Bronchial epithelial cell (primary cell): ENCODE measurements at regions not wholly inside any gene's neighbourhood (a gene's known extent, or its start where the extent isn't known, plus 50 kb on each side); places are given as distances from the start of the nearest gene placed in this dataset.
"Not testable (repeated sequence)": the region's sequence is repeated elsewhere in the genome, so short reads cannot be mapped to it uniquely, and the experiment has no call there.

Experiments
- DNase-seq: peaks from one replicate; pipeline ENCODE4 v3.0.0-alpha.2; 2010; ENCODE audit warnings: low read depth
- FAIRE-seq: peaks from 2 replicates; lab custom pipeline; 2011; peaks lifted over from hg19 to GRCh38; lab: Jason Lieb, UNC
- H3K27me3 ChIP-seq: 2 replicates; pipeline ENCODE4 v1.5.1; 2011; ENCODE audit warnings: low read length; ENCODE audit not compliant: control insufficient read depth, insufficient read depth
- H3K36me3 ChIP-seq: 2 replicates; pipeline ENCODE4 v1.5.1; 2011; ENCODE audit warnings: low read length; ENCODE audit not compliant: control insufficient read depth, insufficient read depth
- H3K4me3 ChIP-seq: 2 replicates; pipeline ENCODE4 v1.5.1; 2011; ENCODE audit warnings: mild to moderate bottlenecking, low read depth, low read length, control low read depth
- CTCF ChIP-seq: IDR thresholded peaks from 2 replicates; pipeline ENCODE4 v1.5.1; 2011; ENCODE audit warnings: mild to moderate bottlenecking, moderate library complexity, low read length, control low read depth, inconsistent platforms; ENCODE audit not compliant: insufficient read depth, severe bottlenecking

GRCh38 chr7:121744319-121744718, 128.6 kb upstream of the PTPRZ1 start:
- no peaks in the 10 kb centered on the region for H3K36me3 ChIP-seq
- no peak for TF ChIP-seq CTCF
- no peak overlapping the region for H3K4me3 ChIP-seq
- FAIRE-seq, result no peak
- DNase-seq, result peak; percentile 93
- H3K27me3 ChIP-seq, result no peaks in the 10 kb centered on the region

DNA sequence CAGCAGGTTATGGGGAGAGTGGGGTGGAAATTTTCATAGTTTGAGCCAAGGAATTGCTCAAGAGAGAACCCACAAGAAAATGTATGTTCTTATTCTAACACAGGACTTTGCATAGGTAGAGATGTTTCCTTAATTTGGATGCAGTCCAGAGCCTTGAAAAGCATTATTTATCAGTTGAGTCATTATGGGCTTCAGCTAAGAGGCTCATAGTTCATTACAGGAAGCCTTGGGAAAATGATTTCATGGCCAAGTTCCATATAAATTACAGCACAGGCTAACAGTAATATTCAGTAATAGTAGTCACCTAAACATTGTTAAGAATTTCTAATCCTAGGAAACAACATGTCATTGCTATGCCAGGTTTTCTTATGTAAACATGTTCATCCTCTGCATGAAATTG, 131.1 kb upstream of the PTPRZ1 start:
- Histone ChIP-seq H3K4me3 (no peak overlapping the region), H3K36me3 (no peaks in the 10 kb centered on the region), H3K27me3 (no peaks in the 10 kb centered on the region)
- TF ChIP-seq CTCF, result no peak
- FAIRE-seq (no peak), DNase-seq (peak; percentile 96)

GRCh38 chr7:121739465-121739864, 133.5 kb upstream of the PTPRZ1 start:
- no peak for TF ChIP-seq CTCF
- H3K36me3 ChIP-seq, result no peaks in the 10 kb centered on the region
- FAIRE-seq, result no peak

DNA sequence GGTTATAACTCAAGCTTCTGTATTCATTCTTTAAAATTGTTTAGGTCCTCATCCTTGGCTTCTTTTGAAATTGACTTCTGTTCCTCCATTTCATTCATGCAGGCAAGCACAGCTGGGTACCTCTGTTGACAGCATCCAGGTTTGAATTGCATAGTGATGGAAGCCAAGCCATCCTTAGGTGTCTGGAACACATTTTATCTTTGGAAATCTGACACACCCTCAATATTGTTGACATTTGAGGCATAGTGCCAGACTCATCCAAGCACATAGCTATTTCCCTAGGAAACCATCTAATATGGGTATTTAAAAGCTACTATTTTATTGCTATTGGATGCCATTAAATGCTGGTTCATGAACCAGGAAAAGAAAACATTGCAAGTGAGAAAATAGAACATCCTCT, 142.1 kb upstream of the PTPRZ1 start:
- no peak overlapping the region for H3K4me3 ChIP-seq
- H3K36me3 ChIP-seq, result no peaks in the 10 kb centered on the region
- no peak for TF ChIP-seq CTCF
- no peak for FAIRE-seq
- H3K27me3 ChIP-seq, result no peaks in the 10 kb centered on the region
- DNase-seq, result no peak

More at GRCh38 chr7:121739465-121739864, 133.5 kb upstream of the PTPRZ1 start:
- no peaks in the 10 kb centered on the region for H3K27me3 ChIP-seq
- H3K4me3 ChIP-seq, result no peak overlapping the region
- DNase-seq, result no peak

DNA sequence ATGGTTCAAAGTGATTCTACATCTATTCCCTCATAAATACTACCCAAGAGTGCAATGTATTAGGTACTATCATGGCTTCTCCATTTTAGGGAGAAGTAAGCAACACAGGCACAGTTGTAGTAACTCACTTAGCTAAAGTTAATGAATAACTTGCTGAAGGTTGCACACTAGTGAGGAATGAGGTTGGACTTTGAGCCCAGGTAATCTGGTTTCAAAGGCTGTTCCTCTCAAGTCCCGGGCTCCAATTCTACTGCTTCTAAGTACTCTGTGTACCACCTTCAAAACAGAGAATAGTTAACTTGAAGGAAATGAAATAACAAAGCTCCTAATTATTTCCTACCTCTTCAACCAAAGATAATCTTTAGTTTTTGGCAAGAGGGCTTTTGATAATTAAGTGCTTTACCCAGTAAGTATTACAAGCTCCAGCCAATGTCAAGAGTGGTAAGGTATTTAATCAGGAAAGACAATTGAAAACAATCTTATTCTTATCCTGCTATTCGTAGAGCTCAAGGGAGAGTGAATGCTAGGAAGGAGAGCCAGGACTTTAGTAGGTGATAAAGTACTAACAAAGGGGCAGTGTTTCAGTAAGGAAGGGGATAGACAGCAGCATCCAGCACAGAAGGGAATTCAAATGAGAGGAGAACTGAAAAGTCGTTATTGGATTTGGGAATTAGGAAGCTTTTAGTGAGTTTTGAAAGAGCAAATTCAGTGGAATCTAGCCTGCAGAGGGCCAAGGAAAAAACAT, 158.2 kb upstream of the PTPRZ1 start:
- H3K4me3 ChIP-seq, result no peak overlapping the region
- no peaks in the 10 kb centered on the region for H3K27me3 ChIP-seq
- no peaks in the 10 kb centered on the region for H3K36me3 ChIP-seq
- no peak for TF ChIP-seq CTCF
- no peak for DNase-seq
- no peak for FAIRE-seq

- peak; percentile 14 for DNase-seq
These were observed 160.0 kb upstream of the PTPRZ1 start for GRCh38 chr7:121712961-121713360.

More at GRCh38 chr7:121712961-121713360, 160.0 kb upstream of the PTPRZ1 start:
- not testable (repeated sequence) for H3K4me3 ChIP-seq, FAIRE-seq, H3K27me3 ChIP-seq, H3K36me3 ChIP-seq
